ENCODE measurements at regions not wholly inside any gene's neighbourhood (a gene's known extent, or its start where the extent isn't known, plus 50 kb on each side); places are given as distances from the start of the nearest gene placed in this dataset.

GRCh38 chr4:182145334-182145905 lies 97.8 kb upstream of the TENM3 start:
- TF ChIP-seq, protein P1, sequence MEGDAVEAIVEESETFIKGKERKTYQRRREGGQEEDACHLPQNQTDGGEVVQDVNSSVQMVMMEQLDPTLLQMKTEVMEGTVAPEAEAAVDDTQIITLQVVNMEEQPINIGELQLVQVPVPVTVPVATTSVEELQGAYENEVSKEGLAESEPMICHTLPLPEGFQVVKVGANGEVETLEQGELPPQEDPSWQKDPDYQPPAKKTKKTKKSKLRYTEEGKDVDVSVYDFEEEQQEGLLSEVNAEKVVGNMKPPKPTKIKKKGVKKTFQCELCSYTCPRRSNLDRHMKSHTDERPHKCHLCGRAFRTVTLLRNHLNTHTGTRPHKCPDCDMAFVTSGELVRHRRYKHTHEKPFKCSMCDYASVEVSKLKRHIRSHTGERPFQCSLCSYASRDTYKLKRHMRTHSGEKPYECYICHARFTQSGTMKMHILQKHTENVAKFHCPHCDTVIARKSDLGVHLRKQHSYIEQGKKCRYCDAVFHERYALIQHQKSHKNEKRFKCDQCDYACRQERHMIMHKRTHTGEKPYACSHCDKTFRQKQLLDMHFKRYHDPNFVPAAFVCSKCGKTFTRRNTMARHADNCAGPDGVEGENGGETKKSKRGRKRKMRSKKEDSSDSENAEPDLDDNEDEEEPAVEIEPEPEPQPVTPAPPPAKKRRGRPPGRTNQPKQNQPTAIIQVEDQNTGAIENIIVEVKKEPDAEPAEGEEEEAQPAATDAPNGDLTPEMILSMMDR (IDR thresholded peaks at IDR 0.05; ENCODE audit: insufficient read depth, low read length) = no peak
- no peak for TF ChIP-seq GABPA (IDR thresholded peaks at IDR 0.05; ENCODE audit: low read depth)
- TF ChIP-seq POLR2AphosphoS5 (IDR thresholded peaks at IDR 0.05; ENCODE audit: low read depth) = no peak

Measured in HL-60 (cell line).